ENCODE measurements at regions not wholly inside any gene's neighbourhood (a gene's known extent, or its start where the extent isn't known, plus 50 kb on each side); places are given as distances from the start of the nearest gene placed in this dataset.

- Histone ChIP-seq H3K9me3 (no peaks in the 10 kb centered on the region), H3K4me3 (no peak overlapping the region), H3K4me1 (no peaks in the 10 kb centered on the region), H3K27ac (no peak overlapping the region), H3K4me2 (no peak overlapping the region)
- ChIA-PET POLR2A (no interaction called here), CTCF (no interaction called here)
- ATAC-seq, result no peak
- DNase-seq (ENCODE audit: low read depth in 1 of 2, low spot score in 1 of 2), result no peak
- FAIRE-seq, result no peak
- TF ChIP-seq POLR2AphosphoS2 (conservative IDR thresholded peaks at IDR 0.05; ENCODE audit: low read length) (no peak), RAD21 (conservative IDR thresholded peaks at IDR 0.05 in 1 of 2, IDR thresholded peaks at IDR 0.05 in 1 of 2) (peak in 1 of 2 experiments; percentile 27; a peak in 2 of 5 replicates)
These were observed 216.6 kb downstream of the HNMT start for GRCh38 chr2:138180692-138181386.

GRCh38 chr2:138182250-138182936 lies 218.1 kb downstream of the HNMT start:
- Histone ChIP-seq H3K4me3 (no peak overlapping the region), H3K27ac (no peak overlapping the region), H3K4me1 (no peaks in the 10 kb centered on the region), H3K4me2 (no peak overlapping the region), H3K9me3 (no peaks in the 10 kb centered on the region)
- CTCF ChIA-PET, result no interaction called here
- POLR2A ChIA-PET, result no interaction called here
- DNase-seq (ENCODE audit: low read depth in 1 of 2, low spot score in 1 of 2) (no peak), FAIRE-seq (no peak), ATAC-seq (no peak)
- TF ChIP-seq HOXB13 (CRISPR knock-in tag; IDR thresholded peaks at IDR 0.05; ENCODE audit: low read depth) (no peak), EHF (CRISPR knock-in tag; IDR thresholded peaks at IDR 0.05) (no peak), CBX8 (IDR thresholded peaks at IDR 0.05) (no peak), HDAC2 (IDR thresholded peaks at IDR 0.05) (no peak), POLR2AphosphoS2 (conservative IDR thresholded peaks at IDR 0.05; ENCODE audit: low read length) (no peak), FOSB (CRISPR knock-in tag; IDR thresholded peaks at IDR 0.05) (no peak), SREBF2 (IDR thresholded peaks at IDR 0.05) (no peak), MAZ (IDR thresholded peaks at IDR 0.05; ENCODE audit: borderline replicate concordance, low read depth, low read length) (no peak), CHD2 (IDR thresholded peaks at IDR 0.05; ENCODE audit: low read length, partially characterized antibody) (no peak), MAFK (IDR thresholded peaks at IDR 0.05; ENCODE audit: partially characterized antibody) (no peak), POLR2A (IDR thresholded peaks at IDR 0.05; ENCODE audit: low read length) (no peak), HOXB5 (CRISPR knock-in tag; IDR thresholded peaks at IDR 0.05) (no peak), ESRRA (IDR thresholded peaks at IDR 0.05; ENCODE audit: borderline replicate concordance, low read length) (no peak), HMGXB4 (CRISPR knock-in tag; IDR thresholded peaks at IDR 0.05; ENCODE audit: borderline replicate concordance) (no peak), CBX2 (IDR thresholded peaks at IDR 0.05; ENCODE audit: borderline replicate concordance, low read depth) (no peak), PBX3 (IDR thresholded peaks at IDR 0.05) (no peak)
- 87% methylated on average over 6 of the region's 6 CpGs for WGBS (ENCODE audit: missing lambda C conversion rate)

GRCh38 chr2:138182937-138183312 lies 218.7 kb downstream of the HNMT start:
- POLR2A ChIA-PET, result no interaction called here
- TF ChIP-seq ELK1 (IDR thresholded peaks at IDR 0.05; ENCODE audit: low read depth, low read length), result no peak
- TF ChIP-seq PHF8 (IDR thresholded peaks at IDR 0.05; ENCODE audit: borderline replicate concordance, low read depth), result no peak
- TF ChIP-seq HEYL (CRISPR knock-in tag; IDR thresholded peaks at IDR 0.05), result no peak
- no peak for TF ChIP-seq ESRRA (IDR thresholded peaks at IDR 0.05; ENCODE audit: borderline replicate concordance, low read length)
- Histone ChIP-seq H3K4me1 (no peaks in the 10 kb centered on the region), H3K4me3 (no peak overlapping the region), H3K9me3 (no peaks in the 10 kb centered on the region), H3K4me2 (no peak overlapping the region), H3K27ac (no peak overlapping the region)
- CTCF ChIA-PET, result interaction anchor here (1.5 kb wide), 1 partner anchor 273 kb away, joined by 3 read pairs; no protein-coding TSS in a partner anchor
- no peak for DNase-seq (ENCODE audit: low read depth in 1 of 2, low spot score in 1 of 2)
- ATAC-seq, result no peak
- no peak for FAIRE-seq

Measured in A549 (cell line).